SJCRH30 (cell line): ENCODE measurements at regions not wholly inside any gene's neighbourhood (a gene's known extent, or its start where the extent isn't known, plus 50 kb on each side); places are given as distances from the start of the nearest gene placed in this dataset.

Source experiments
- DNase-seq, 2 experiments: peaks; one replicate each; pipeline ENCODE4 v3.0.0-alpha.2; 2015 to 2020
- H3K27ac ChIP-seq: fragments of 250-450 bp; sonication (Bioruptor Pico); 2 replicates; pipeline ENCODE4 v1.5.1; 2020; ENCODE audit warnings: mild to moderate bottlenecking, moderate library complexity
- H3K27me3 ChIP-seq: fragments of 250-450 bp; sonication (Bioruptor Pico); 2 replicates; pipeline ENCODE4 v1.5.1; 2020; ENCODE audit warnings: mild to moderate bottlenecking, moderate library complexity
- H3K36me3 ChIP-seq: fragments of 250-450 bp; sonication (Bioruptor Pico); 2 replicates; pipeline ENCODE4 v1.5.1; 2020; ENCODE audit warnings: mild to moderate bottlenecking, moderate library complexity
- H3K4me1 ChIP-seq: fragments of 250-450 bp; sonication (Bioruptor Pico); 2 replicates; pipeline ENCODE4 v1.5.1; 2020; ENCODE audit warnings: mild to moderate bottlenecking, moderate library complexity
- H3K4me3 ChIP-seq: fragments of 250-450 bp; sonication (Bioruptor Pico); 2 replicates; pipeline ENCODE4 v1.5.1; 2020; ENCODE audit warnings: mild to moderate bottlenecking, moderate library complexity
- H3K9me3 ChIP-seq: fragments of 250-450 bp; sonication (Bioruptor Pico); replicated peaks from 2 replicates; pipeline ENCODE4 v1.5.1; 2020; ENCODE audit warnings: mild to moderate bottlenecking, moderate library complexity

- H3K4me1 ChIP-seq: no peaks in the 10 kb centered on the region
- no peaks in the 10 kb centered on the region for H3K9me3 ChIP-seq
- no peak overlapping the region for H3K27ac ChIP-seq
- H3K27me3 ChIP-seq: no peaks in the 10 kb centered on the region
- H3K4me3 ChIP-seq: no peak overlapping the region
- no peaks in the 10 kb centered on the region for H3K36me3 ChIP-seq
- no peak for DNase-seq
Observed at GRCh38 chr10:44650691-44651661, 260.2 kb upstream of the TMEM72 start.

- no peak for DNase-seq
- no peaks in the 10 kb centered on the region for H3K9me3 ChIP-seq
- no peaks in the 10 kb centered on the region for H3K4me1 ChIP-seq
- H3K36me3 ChIP-seq: no peaks in the 10 kb centered on the region
- H3K27me3 ChIP-seq: no peaks in the 10 kb centered on the region
- H3K4me3 ChIP-seq: no peak overlapping the region
- H3K27ac ChIP-seq: no peak overlapping the region
Observed at GRCh38 chr10:44651834-44652233, 259.3 kb upstream of the TMEM72 start.

GRCh38 chr10:44659320-44659719 lies 251.8 kb upstream of the TMEM72 start:
- Histone ChIP-seq H3K27ac (no peak overlapping the region), H3K9me3 (no peaks in the 10 kb centered on the region), H3K27me3 (no peaks in the 10 kb centered on the region), H3K4me3 (no peak overlapping the region), H3K4me1 (no peaks in the 10 kb centered on the region), H3K36me3 (no peaks in the 10 kb centered on the region)
- DNase-seq: no peak

GRCh38 chr10:44660271-44660670 lies 250.9 kb upstream of the TMEM72 start:
- Histone ChIP-seq H3K27ac (no peak overlapping the region), H3K4me1 (no peaks in the 10 kb centered on the region), H3K27me3 (no peaks in the 10 kb centered on the region), H3K4me3 (no peak overlapping the region), H3K36me3 (no peaks in the 10 kb centered on the region), H3K9me3 (no peaks in the 10 kb centered on the region)
- DNase-seq: no peak

- Histone ChIP-seq H3K27ac (no peak overlapping the region), H3K4me3 (no peak overlapping the region), H3K27me3 (no peaks in the 10 kb centered on the region), H3K36me3 (no peaks in the 10 kb centered on the region), H3K4me1 (no peaks in the 10 kb centered on the region), H3K9me3 (no peaks in the 10 kb centered on the region)
- DNase-seq: no peak
Observed at GRCh38 chr10:44662051-44662450, 249.1 kb upstream of the TMEM72 start.

GRCh38 chr10:44668336-44668735 lies 242.8 kb upstream of the TMEM72 start:
- no peaks in the 10 kb centered on the region for H3K4me1 ChIP-seq
- no peak overlapping the region for H3K4me3 ChIP-seq
- no peaks in the 10 kb centered on the region for H3K36me3 ChIP-seq
- no peaks in the 10 kb centered on the region for H3K27me3 ChIP-seq
- no peak overlapping the region for H3K27ac ChIP-seq
- no peaks in the 10 kb centered on the region for H3K9me3 ChIP-seq
- DNase-seq: no peak

- DNase-seq: no peak
- H3K36me3 ChIP-seq: no peaks in the 10 kb centered on the region
- H3K4me1 ChIP-seq: no peaks in the 10 kb centered on the region
- no peaks in the 10 kb centered on the region for H3K9me3 ChIP-seq
- no peak overlapping the region for H3K27ac ChIP-seq
- H3K27me3 ChIP-seq: no peaks in the 10 kb centered on the region
- H3K4me3 ChIP-seq: no peak overlapping the region
Observed at GRCh38 chr10:44671319-44671718, 239.8 kb upstream of the TMEM72 start.

GRCh38 chr10:44673245-44673983 lies 237.7 kb upstream of the TMEM72 start:
- Histone ChIP-seq H3K9me3 (no peaks in the 10 kb centered on the region), H3K36me3 (no peaks in the 10 kb centered on the region)
- DNase-seq: no peak

GRCh38 chr10:44674536-44675386 lies 236.4 kb upstream of the TMEM72 start:
- DNase-seq: no peak
- Histone ChIP-seq H3K27ac (no peak overlapping the region), H3K4me3 (no peak overlapping the region)

More at GRCh38 chr10:44673245-44673983, 237.7 kb upstream of the TMEM72 start:
- Histone ChIP-seq H3K27me3 (no peaks in the 10 kb centered on the region), H3K4me1 (no peaks in the 10 kb centered on the region), H3K4me3 (no peak overlapping the region), H3K27ac (no peak overlapping the region)

GRCh38 chr10:44675387-44675874 lies 235.7 kb upstream of the TMEM72 start:
- no peaks in the 10 kb centered on the region for H3K9me3 ChIP-seq
- H3K27ac ChIP-seq: no peak overlapping the region
- DNase-seq: no peak
- H3K36me3 ChIP-seq: no peaks in the 10 kb centered on the region
- H3K4me3 ChIP-seq: no peak overlapping the region
- H3K4me1 ChIP-seq: no peaks in the 10 kb centered on the region
- no peaks in the 10 kb centered on the region for H3K27me3 ChIP-seq

More at GRCh38 chr10:44674536-44675386, 236.4 kb upstream of the TMEM72 start:
- Histone ChIP-seq H3K27me3 (no peaks in the 10 kb centered on the region), H3K4me1 (no peaks in the 10 kb centered on the region), H3K36me3 (no peaks in the 10 kb centered on the region), H3K9me3 (no peaks in the 10 kb centered on the region)

- DNase-seq: no peak
- no peaks in the 10 kb centered on the region for H3K36me3 ChIP-seq
- no peaks in the 10 kb centered on the region for H3K4me1 ChIP-seq
- no peaks in the 10 kb centered on the region for H3K9me3 ChIP-seq
- no peak overlapping the region for H3K27ac ChIP-seq
- H3K27me3 ChIP-seq: no peaks in the 10 kb centered on the region
- no peak overlapping the region for H3K4me3 ChIP-seq
Observed at GRCh38 chr10:44680764-44681163, 230.4 kb upstream of the TMEM72 start.

GRCh38 chr10:44682507-44682906 lies 228.6 kb upstream of the TMEM72 start:
- Histone ChIP-seq H3K27ac (no peak overlapping the region), H3K4me3 (no peak overlapping the region)

GRCh38 chr10:44684661-44685060 lies 226.5 kb upstream of the TMEM72 start:
- no peak overlapping the region for H3K27ac ChIP-seq
- H3K4me1 ChIP-seq: no peaks in the 10 kb centered on the region
- H3K36me3 ChIP-seq: no peaks in the 10 kb centered on the region
- H3K9me3 ChIP-seq: no peaks in the 10 kb centered on the region
- no peak overlapping the region for H3K4me3 ChIP-seq
- H3K27me3 ChIP-seq: no peaks in the 10 kb centered on the region
- no peak for DNase-seq

More at GRCh38 chr10:44682507-44682906, 228.6 kb upstream of the TMEM72 start:
- Histone ChIP-seq H3K4me1 (no peaks in the 10 kb centered on the region), H3K27me3 (no peaks in the 10 kb centered on the region), H3K36me3 (no peaks in the 10 kb centered on the region), H3K9me3 (no peaks in the 10 kb centered on the region)
- DNase-seq: no peak

- Histone ChIP-seq H3K9me3 (no peaks in the 10 kb centered on the region), H3K27ac (no peak overlapping the region), H3K27me3 (no peaks in the 10 kb centered on the region), H3K4me1 (no peaks in the 10 kb centered on the region), H3K36me3 (no peaks in the 10 kb centered on the region), H3K4me3 (no peak overlapping the region)
- no peak for DNase-seq
Observed at GRCh38 chr10:44685220-44685619, 225.9 kb upstream of the TMEM72 start.
